ENCODE measurements at regions not wholly inside any gene's neighbourhood (a gene's known extent, or its start where the extent isn't known, plus 50 kb on each side); places are given as distances from the start of the nearest gene placed in this dataset.

DNA sequence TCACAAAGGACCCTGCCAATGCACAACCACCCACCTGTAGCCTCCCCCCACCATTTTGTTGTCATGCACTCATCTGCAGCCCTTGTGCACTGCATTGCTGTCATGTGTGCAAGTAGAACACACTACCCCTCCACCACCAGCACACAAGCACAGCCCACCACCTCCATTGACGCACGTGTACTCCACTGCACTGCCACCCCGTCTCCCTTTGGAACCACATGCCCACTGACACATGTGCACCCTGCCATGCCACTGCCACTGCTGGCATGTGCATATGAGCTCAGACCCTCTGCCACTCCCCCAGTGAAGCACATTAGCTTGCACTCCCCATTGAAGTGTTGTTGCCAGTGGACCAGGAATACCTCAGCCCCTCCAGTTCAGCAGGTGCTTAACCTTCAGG lies 530.3 kb upstream of the ACO1 start:
- no peak overlapping the region for H3K4me3 Mint-ChIP-seq (ENCODE audit: unreplicated experiment)
- BruUV-seq (replicated peaks) = no TSS peak

DNA sequence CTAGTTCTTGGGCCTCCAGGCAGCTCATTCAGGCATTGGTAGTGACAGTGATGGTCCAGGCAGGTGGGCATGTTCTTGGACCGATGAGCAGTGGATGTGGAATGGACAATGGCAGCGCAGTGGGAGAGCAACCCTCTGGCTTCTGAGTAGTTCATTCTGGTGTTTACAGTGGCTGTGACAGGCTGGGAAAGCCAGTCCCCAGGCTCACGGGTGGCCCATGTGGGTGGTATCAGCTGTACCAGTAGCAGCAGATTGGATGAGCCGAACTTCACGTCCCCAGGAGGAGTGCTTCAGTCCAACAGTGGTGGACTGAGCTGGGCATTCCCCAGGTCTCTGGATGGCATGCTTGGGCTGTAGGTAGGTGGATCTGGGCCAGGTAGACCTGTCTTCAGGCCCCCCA lies 515.6 kb upstream of the ACO1 start:
- intact Hi-C loops (cut with micrococcal nuclease; ENCODE audit: unreplicated experiment) = no loop called here
- Mint-ChIP-seq H3K4me1 (ENCODE audit: low read depth, unreplicated experiment) (no peaks in the 10 kb centered on the region), H3K27me3 (ENCODE audit: insufficient read depth, unreplicated experiment) (no peaks in the 10 kb centered on the region), H3K9me3 (ENCODE audit: unreplicated experiment) (no peaks in the 10 kb centered on the region), H3K27ac (ENCODE audit: unreplicated experiment) (no peak overlapping the region), H3K4me3 (ENCODE audit: unreplicated experiment) (no peak overlapping the region), H3K36me3 (ENCODE audit: insufficient read depth, unreplicated experiment) (no peaks in the 10 kb centered on the region)
- ChIA-PET POLR2A (no interaction called here), CTCF (no interaction called here)
- no peaks in the 10 kb centered on the region for H3K4me1 ChIP-seq
- TF ChIP-seq, protein P1, sequence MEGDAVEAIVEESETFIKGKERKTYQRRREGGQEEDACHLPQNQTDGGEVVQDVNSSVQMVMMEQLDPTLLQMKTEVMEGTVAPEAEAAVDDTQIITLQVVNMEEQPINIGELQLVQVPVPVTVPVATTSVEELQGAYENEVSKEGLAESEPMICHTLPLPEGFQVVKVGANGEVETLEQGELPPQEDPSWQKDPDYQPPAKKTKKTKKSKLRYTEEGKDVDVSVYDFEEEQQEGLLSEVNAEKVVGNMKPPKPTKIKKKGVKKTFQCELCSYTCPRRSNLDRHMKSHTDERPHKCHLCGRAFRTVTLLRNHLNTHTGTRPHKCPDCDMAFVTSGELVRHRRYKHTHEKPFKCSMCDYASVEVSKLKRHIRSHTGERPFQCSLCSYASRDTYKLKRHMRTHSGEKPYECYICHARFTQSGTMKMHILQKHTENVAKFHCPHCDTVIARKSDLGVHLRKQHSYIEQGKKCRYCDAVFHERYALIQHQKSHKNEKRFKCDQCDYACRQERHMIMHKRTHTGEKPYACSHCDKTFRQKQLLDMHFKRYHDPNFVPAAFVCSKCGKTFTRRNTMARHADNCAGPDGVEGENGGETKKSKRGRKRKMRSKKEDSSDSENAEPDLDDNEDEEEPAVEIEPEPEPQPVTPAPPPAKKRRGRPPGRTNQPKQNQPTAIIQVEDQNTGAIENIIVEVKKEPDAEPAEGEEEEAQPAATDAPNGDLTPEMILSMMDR (IDR thresholded peaks at IDR 0.05; ENCODE audit: insufficient read depth in 1 of 2, low read depth in 1 of 2, low read length in 1 of 2, severe bottlenecking in 1 of 2, unreplicated experiment in 1 of 2) = no peak
- H3K4me3 ChIP-seq (ENCODE audit: low read depth, low read length) = no peak overlapping the region
- H3K9me3 ChIP-seq = no peaks in the 10 kb centered on the region
- DNase-seq = no peak
- BruUV-seq (replicated peaks) = no TSS peak
- no peaks in the 10 kb centered on the region for H3K27me3 ChIP-seq (replicated peaks; ENCODE audit: control insufficient read depth, insufficient read depth, low read length)
- H3K36me3 ChIP-seq (ENCODE audit: control insufficient read depth, insufficient read depth, low read length) = no peaks in the 10 kb centered on the region

More for the DNA sequence above, 530.3 kb upstream of the ACO1 start:
- intact Hi-C loops (cut with micrococcal nuclease; ENCODE audit: unreplicated experiment) = no loop called here
- POLR2A ChIA-PET = no interaction called here
- TF ChIP-seq, protein P1 (IDR thresholded peaks at IDR 0.05; ENCODE audit: insufficient read depth in 1 of 2, low read depth in 1 of 2, low read length in 1 of 2, severe bottlenecking in 1 of 2, unreplicated experiment in 1 of 2) = no peak
- Histone ChIP-seq H3K4me3 (ENCODE audit: low read depth, low read length) (no peak overlapping the region), H3K27me3 (replicated peaks; ENCODE audit: control insufficient read depth, insufficient read depth, low read length) (no peaks in the 10 kb centered on the region), H3K9me3 (no peaks in the 10 kb centered on the region), H3K36me3 (ENCODE audit: control insufficient read depth, insufficient read depth, low read length) (no peaks in the 10 kb centered on the region), H3K4me1 (no peaks in the 10 kb centered on the region)
- CTCF ChIA-PET = no interaction called here
- Mint-ChIP-seq H3K27ac (ENCODE audit: unreplicated experiment) (no peak overlapping the region), H3K4me1 (ENCODE audit: low read depth, unreplicated experiment) (no peaks in the 10 kb centered on the region), H3K36me3 (ENCODE audit: insufficient read depth, unreplicated experiment) (no peaks in the 10 kb centered on the region), H3K9me3 (ENCODE audit: unreplicated experiment) (no peaks in the 10 kb centered on the region), H3K27me3 (ENCODE audit: insufficient read depth, unreplicated experiment) (no peaks in the 10 kb centered on the region)
- DNase-seq = no peak

DNA sequence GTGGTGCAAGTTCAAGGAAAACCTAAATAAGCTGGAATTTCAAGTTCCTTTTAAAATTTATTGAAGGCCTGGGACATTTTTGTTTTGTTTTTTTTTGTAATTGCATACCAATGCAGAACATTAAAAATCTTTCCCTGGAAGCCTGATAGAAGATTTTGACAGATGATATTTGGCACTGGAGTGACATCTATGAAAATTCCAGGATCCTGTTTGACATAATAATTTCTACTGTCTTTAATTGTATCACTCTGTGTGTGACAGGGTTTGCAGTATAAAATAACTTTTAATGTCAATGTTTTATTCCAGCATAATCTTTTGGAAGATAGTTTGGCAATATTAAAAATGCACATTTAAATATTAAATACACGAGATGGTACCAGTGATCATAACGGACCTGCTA lies 514.2 kb upstream of the ACO1 start:
- TF ChIP-seq, protein P1 (IDR thresholded peaks at IDR 0.05; ENCODE audit: insufficient read depth in 1 of 2, low read depth in 1 of 2, low read length in 1 of 2, severe bottlenecking in 1 of 2, unreplicated experiment in 1 of 2) = no peak
- Mint-ChIP-seq H3K4me1 (ENCODE audit: low read depth, unreplicated experiment) (no peaks in the 10 kb centered on the region), H3K27ac (ENCODE audit: unreplicated experiment) (no peak overlapping the region), H3K36me3 (ENCODE audit: insufficient read depth, unreplicated experiment) (no peaks in the 10 kb centered on the region), H3K27me3 (ENCODE audit: insufficient read depth, unreplicated experiment) (no peaks in the 10 kb centered on the region), H3K4me3 (ENCODE audit: unreplicated experiment) (no peak overlapping the region), H3K9me3 (ENCODE audit: unreplicated experiment) (no peaks in the 10 kb centered on the region)
- Histone ChIP-seq H3K4me1 (no peaks in the 10 kb centered on the region), H3K4me3 (ENCODE audit: low read depth, low read length) (no peak overlapping the region), H3K27me3 (replicated peaks; ENCODE audit: control insufficient read depth, insufficient read depth, low read length) (no peaks in the 10 kb centered on the region), H3K9me3 (no peaks in the 10 kb centered on the region), H3K36me3 (ENCODE audit: control insufficient read depth, insufficient read depth, low read length) (no peaks in the 10 kb centered on the region)
- CTCF ChIA-PET = no interaction called here
- BruUV-seq (replicated peaks) = no TSS peak
- intact Hi-C loops (cut with micrococcal nuclease; ENCODE audit: unreplicated experiment) = no loop called here
- POLR2A ChIA-PET = no interaction called here
- no peak for DNase-seq
